HEK293T (cell line): ENCODE measurements at regions not wholly inside any gene's neighbourhood (a gene's known extent, or its start where the extent isn't known, plus 50 kb on each side); places are given as distances from the start of the nearest gene placed in this dataset.

Source experiments
- CTCF ChIA-PET: fragments of 350-600 bp; formaldehyde crosslinking; extraction: SDS; loops from one replicate; lab custom pipeline; 2021; ENCODE audit warnings: antibody characterized with exemption, inconsistent platforms; lab: Yijun Ruan, JAX
- POLR2A ChIA-PET: fragments of 350-600 bp; formaldehyde crosslinking; extraction: SDS; loops from one replicate; lab custom pipeline; 2020; ENCODE audit warnings: antibody characterized with exemption, inconsistent platforms; lab: Yijun Ruan, JAX
- DNase-seq: peaks from one replicate; pipeline ENCODE4 v3.0.0; 2012; ENCODE audit warnings: mixed read lengths; ENCODE audit errors: extremely low spot score
- ARNT ChIP-seq: fragments of 450-650 bp; IDR thresholded peaks from 2 replicates; pipeline ENCODE4 v1.6.1; 2017; ENCODE audit warnings: mild to moderate bottlenecking
- BHLHE40 ChIP-seq: fragments of 450-650 bp; IDR thresholded peaks from 2 replicates; pipeline ENCODE4 v1.6.1; 2016; ENCODE audit warnings: mild to moderate bottlenecking, moderate library complexity, borderline replicate concordance
- CTBP1 ChIP-seq: fragments of 450-650 bp; IDR thresholded peaks from 2 replicates; pipeline ENCODE4 v1.6.1; 2016; ENCODE audit warnings: borderline replicate concordance
- ELF4 ChIP-seq: fragments of 450-650 bp; IDR thresholded peaks from 2 replicates; pipeline ENCODE4 v1.6.1; 2017; ENCODE audit warnings: antibody characterized with exemption
- FOXA1 ChIP-seq: fragments of 450-650 bp; IDR thresholded peaks from 2 replicates; pipeline ENCODE4 v1.6.1; 2016; ENCODE audit warnings: mild to moderate bottlenecking
- FOXK2 ChIP-seq: fragments of 450-650 bp; IDR thresholded peaks from 2 replicates; pipeline ENCODE4 v1.6.1; 2016; ENCODE audit warnings: mild to moderate bottlenecking
- FOXM1 ChIP-seq: fragments of 450-650 bp; IDR thresholded peaks from 2 replicates; pipeline ENCODE4 v1.6.1; 2017; ENCODE audit warnings: mild to moderate bottlenecking, borderline replicate concordance
- HDGF ChIP-seq: fragments of 450-650 bp; IDR thresholded peaks from 2 replicates; pipeline ENCODE4 v1.6.1; 2017; ENCODE audit warnings: antibody characterized with exemption, borderline replicate concordance
- L3MBTL2 ChIP-seq: fragments of 450-650 bp; conservative IDR thresholded peaks from 2 replicates; pipeline ENCODE4 v1.6.1; 2016; ENCODE audit warnings: mild to moderate bottlenecking
- LEF1 ChIP-seq: fragments of 450-650 bp; IDR thresholded peaks from 2 replicates; pipeline ENCODE4 v1.6.1; 2017; ENCODE audit warnings: mild to moderate bottlenecking, borderline replicate concordance
- NFRKB ChIP-seq: fragments of 450-650 bp; IDR thresholded peaks from 2 replicates; pipeline ENCODE4 v1.6.1; 2016; ENCODE audit warnings: mild to moderate bottlenecking, moderate library complexity
- PKNOX1 ChIP-seq: fragments of 450-650 bp; IDR thresholded peaks from 2 replicates; pipeline ENCODE4 v1.6.1; 2016
- SP1 ChIP-seq: fragments of 450-650 bp; IDR thresholded peaks from 2 replicates; pipeline ENCODE4 v1.6.1; 2017
- SUZ12 ChIP-seq: fragments of 450-650 bp; IDR thresholded peaks from 2 replicates; pipeline ENCODE4 v1.6.1; 2016; ENCODE audit warnings: mild to moderate bottlenecking
- TARDBP ChIP-seq: fragments of 450-650 bp; IDR thresholded peaks from 2 replicates; pipeline ENCODE4 v1.6.1; 2016
- ZNF384 ChIP-seq: fragments of 450-650 bp; IDR thresholded peaks from 2 replicates; pipeline ENCODE4 v1.6.1; 2016

- TF ChIP-seq FOXM1 (no peak), FOXA1 (no peak), BHLHE40 (no peak), NFRKB (no peak), TARDBP (no peak), HDGF (no peak), LEF1 (no peak), PKNOX1 (no peak), SUZ12 (no peak), FOXK2 (no peak), ELF4 (no peak), L3MBTL2 (no peak), ARNT (no peak), CTBP1 (no peak), ZNF384 (no peak), SP1 (no peak)
- ChIA-PET CTCF (no interaction called here), POLR2A (no interaction called here)
These were observed 1105.4 kb downstream of the VRK1 start for GRCh38 chr14:97902630-97903029.

DNA sequence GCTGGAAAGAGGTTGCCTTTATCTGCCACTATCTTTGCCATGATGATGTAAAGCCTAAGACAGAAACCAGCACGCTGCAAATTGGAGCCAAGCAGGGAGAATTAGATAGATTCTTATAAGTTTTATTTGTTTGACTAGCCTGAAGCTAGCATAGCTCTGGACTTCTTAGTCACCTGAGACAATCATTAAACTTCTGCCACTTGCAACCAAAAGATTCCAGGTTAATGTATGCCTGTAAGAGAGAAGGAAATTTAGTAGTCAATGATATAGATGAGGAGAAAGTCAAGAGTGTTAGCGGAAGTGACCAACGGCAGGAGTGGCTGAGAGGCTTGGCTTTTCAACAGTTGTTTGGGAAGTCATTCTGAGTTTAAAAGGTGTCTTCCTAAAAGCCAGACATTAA, 1106.6 kb downstream of the VRK1 start:
- TF ChIP-seq HDGF, result no peak
- TF ChIP-seq FOXA1, result no peak
- TF ChIP-seq ELF4, result no peak
- no peak for TF ChIP-seq FOXM1
- TF ChIP-seq ARNT, result no peak
- no peak for TF ChIP-seq TARDBP
- TF ChIP-seq LEF1, result no peak
- no peak for TF ChIP-seq FOXK2
- TF ChIP-seq BHLHE40, result no peak
- no peak for TF ChIP-seq SP1
- TF ChIP-seq CTBP1, result no peak
- TF ChIP-seq SUZ12, result no peak
- no peak for TF ChIP-seq L3MBTL2
- TF ChIP-seq PKNOX1, result no peak
- no peak for TF ChIP-seq ZNF384
- TF ChIP-seq NFRKB, result no peak
- CTCF ChIA-PET, result no interaction called here
- no peak for DNase-seq
- POLR2A ChIA-PET, result no interaction called here

More at GRCh38 chr14:97902630-97903029, 1105.4 kb downstream of the VRK1 start:
- DNase-seq, result no peak

- no peak for DNase-seq
- POLR2A ChIA-PET, result no interaction called here
- CTCF ChIA-PET, result no interaction called here
- TF ChIP-seq TARDBP (no peak), PKNOX1 (no peak), LEF1 (no peak), L3MBTL2 (no peak), FOXM1 (no peak)
These were observed 1115.0 kb downstream of the VRK1 start for GRCh38 chr14:97912217-97912616.

- ChIA-PET POLR2A (no interaction called here), CTCF (no interaction called here)
- DNase-seq, result no peak
- TF ChIP-seq CTBP1 (no peak), ARNT (no peak), PKNOX1 (no peak), FOXM1 (no peak), L3MBTL2 (no peak), SP1 (no peak), HDGF (no peak)
These were observed 1118.9 kb downstream of the VRK1 start for GRCh38 chr14:97916100-97916499.

- no peak for DNase-seq
- no peak for TF ChIP-seq PKNOX1
- TF ChIP-seq FOXK2, result no peak
- no peak for TF ChIP-seq SUZ12
- TF ChIP-seq NFRKB, result no peak
- no peak for TF ChIP-seq ARNT
- TF ChIP-seq HDGF, result no peak
- no peak for TF ChIP-seq CTBP1
- no peak for TF ChIP-seq LEF1
- no peak for TF ChIP-seq ELF4
- POLR2A ChIA-PET, result no interaction called here
- CTCF ChIA-PET, result no interaction called here
These were observed 1119.7 kb downstream of the VRK1 start for GRCh38 chr14:97916669-97917568.
